ENCODE measurements at regions not wholly inside any gene's neighbourhood (a gene's known extent, or its start where the extent isn't known, plus 50 kb on each side); places are given as distances from the start of the nearest gene placed in this dataset.

- Histone ChIP-seq H2BK15ac (ENCODE audit: low read depth, low read length) (no peak overlapping the region), H2AFZ (replicated peaks; ENCODE audit: low read length, poor library complexity) (no peak overlapping the region), H3K27ac (ENCODE audit: insufficient read depth, low read length) (no peak overlapping the region), H3K23ac (ENCODE audit: low read depth, low read length) (no peak overlapping the region), H2AK5ac (ENCODE audit: low read depth, low read length) (no peak overlapping the region), H3K9ac (ENCODE audit: low read depth, low read length) (no peak overlapping the region), H3K18ac (ENCODE audit: low read depth, low read length) (no peak overlapping the region), H4K8ac (ENCODE audit: low read depth in 2 of 2, low read length in 2 of 2) (no peak overlapping the region), H2BK120ac (ENCODE audit: low read depth, low read length) (no peak overlapping the region), H3K4me3 (ENCODE audit: insufficient read depth, low read depth, low read length) (no peak overlapping the region), H2AK9ac (replicated peaks; ENCODE audit: low read depth, low read length, poor library complexity) (no peak overlapping the region), H4K5ac (ENCODE audit: low read depth, low read length) (no peak overlapping the region), H3K9me3 (ENCODE audit: control insufficient read depth, insufficient read depth, low read length) (peaks cover 7% of the 10 kb centered on the region; the same call in 1 of the 2 replicates), H3K56ac (ENCODE audit: extremely low read depth, insufficient read depth, low read length) (no peak overlapping the region), H2BK20ac (ENCODE audit: low read depth, low read length) (no peak overlapping the region), H3K4me2 (ENCODE audit: low read depth, low read length) (no peak overlapping the region), H3K4me1 (ENCODE audit: control insufficient read depth, insufficient read depth, low read length) (no peaks in the 10 kb centered on the region), H4K91ac (ENCODE audit: insufficient read depth, low read depth, low read length) (no peak overlapping the region), H3K9me1 (ENCODE audit: insufficient read depth, low read length) (no peaks in the 10 kb centered on the region), H3K36me3 (ENCODE audit: control insufficient read depth, insufficient read depth, low read length) (no peaks in the 10 kb centered on the region), H3K14ac (replicated peaks; ENCODE audit: low read depth, low read length) (no peak overlapping the region), H4K20me1 (ENCODE audit: insufficient read depth, low read length) (no peaks in the 10 kb centered on the region), H3K4ac (ENCODE audit: low read depth, low read length) (no peak overlapping the region), H2BK5ac (ENCODE audit: low read depth, low read length, poor library complexity, severe bottlenecking) (no peak overlapping the region), H3K79me1 (ENCODE audit: low read depth in 1 of 2, low read length in 2 of 2) (no peaks in the 10 kb centered on the region), H3K27me3 (ENCODE audit: control insufficient read depth, insufficient read depth, low read length) (no peaks in the 10 kb centered on the region)
- DNase-seq (no peak), ATAC-seq (ENCODE audit: low read depth) (no peak)
- no TSS peak for BruUV-seq (replicated peaks)
- no CpG with 5 or more reads among the region's 2 CpGs for WGBS, 2 experiments (ENCODE audit: extremely low coverage in 2 of 2, insufficient read length in 1 of 2)
- dilution Hi-C loops (cut with HindIII; ENCODE audit: low sequenced_read_pairs, unreplicated experiment): no loop called here
- no peak for TF ChIP-seq USF2 (IDR thresholded peaks at IDR 0.05; ENCODE audit: low read depth, low read length)
- no peak for TF ChIP-seq RFX5 (IDR thresholded peaks at IDR 0.05; ENCODE audit: low read depth, low read length)
- no peak for TF ChIP-seq CTCF (conservative IDR thresholded peaks at IDR 0.05; ENCODE audit: low read depth, low read length)
- no peak for TF ChIP-seq CEBPB (IDR thresholded peaks at IDR 0.05; ENCODE audit: low read depth, low read length)
- TF ChIP-seq RCOR1 (IDR thresholded peaks at IDR 0.05; ENCODE audit: insufficient replicate concordance, low read length): no peak
- no peak for TF ChIP-seq RAD21 (IDR thresholded peaks at IDR 0.05; ENCODE audit: low read length)
- TF ChIP-seq POLR2A (IDR thresholded peaks at IDR 0.05; ENCODE audit: low read depth, low read length): no peak
- no peak for TF ChIP-seq FOS (IDR thresholded peaks at IDR 0.05; ENCODE audit: low read depth, low read length)
- no peak for TF ChIP-seq NFE2L2 (IDR thresholded peaks at IDR 0.05; ENCODE audit: low read depth, low read length)
- no peak for TF ChIP-seq MAZ (IDR thresholded peaks at IDR 0.05; ENCODE audit: borderline replicate concordance, low read depth, low read length)
- no peak for TF ChIP-seq BHLHE40 (IDR thresholded peaks at IDR 0.05; ENCODE audit: low read depth, low read length)
- TF ChIP-seq MXI1 (IDR thresholded peaks at IDR 0.05; ENCODE audit: borderline replicate concordance, low read depth, low read length): no peak
- TF ChIP-seq SMC3 (IDR thresholded peaks at IDR 0.05; ENCODE audit: low read depth, low read length): no peak
- TF ChIP-seq, protein P1, sequence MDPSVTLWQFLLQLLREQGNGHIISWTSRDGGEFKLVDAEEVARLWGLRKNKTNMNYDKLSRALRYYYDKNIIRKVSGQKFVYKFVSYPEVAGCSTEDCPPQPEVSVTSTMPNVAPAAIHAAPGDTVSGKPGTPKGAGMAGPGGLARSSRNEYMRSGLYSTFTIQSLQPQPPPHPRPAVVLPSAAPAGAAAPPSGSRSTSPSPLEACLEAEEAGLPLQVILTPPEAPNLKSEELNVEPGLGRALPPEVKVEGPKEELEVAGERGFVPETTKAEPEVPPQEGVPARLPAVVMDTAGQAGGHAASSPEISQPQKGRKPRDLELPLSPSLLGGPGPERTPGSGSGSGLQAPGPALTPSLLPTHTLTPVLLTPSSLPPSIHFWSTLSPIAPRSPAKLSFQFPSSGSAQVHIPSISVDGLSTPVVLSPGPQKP (IDR thresholded peaks at IDR 0.05; ENCODE audit: borderline replicate concordance, low read depth, low read length): no peak
- TF ChIP-seq CHD1 (IDR thresholded peaks at IDR 0.05; ENCODE audit: low read depth, low read length): no peak
- TF ChIP-seq MAFK (IDR thresholded peaks at IDR 0.05; ENCODE audit: low read depth, low read length): no peak
- intact Hi-C loops (cut with micrococcal nuclease): no loop called here
- in situ Hi-C loops (cut with MboI; ENCODE audit: low sequenced_read_pairs): no loop called here
- POLR2A ChIA-PET (ENCODE audit: unreplicated experiment): no interaction called here
- CTCF ChIA-PET: no interaction called here
Observed at GRCh38 chr11:91406009-91406408, 818.6 kb upstream of the FAT3 start.

Measured in IMR-90 (cell line).